HCEC 1CT (cell line): ENCODE measurements at regions not wholly inside any gene's neighbourhood (a gene's known extent, or its start where the extent isn't known, plus 50 kb on each side); places are given as distances from the start of the nearest gene placed in this dataset.
"Not testable (repeated sequence)": the region's sequence is repeated elsewhere in the genome, so short reads cannot be mapped to it uniquely, and the experiment has no call there.

ENCODE experiments used
- DNase-seq: peaks from one replicate; pipeline ENCODE4 v3.0.0-alpha.2; 2017

DNA sequence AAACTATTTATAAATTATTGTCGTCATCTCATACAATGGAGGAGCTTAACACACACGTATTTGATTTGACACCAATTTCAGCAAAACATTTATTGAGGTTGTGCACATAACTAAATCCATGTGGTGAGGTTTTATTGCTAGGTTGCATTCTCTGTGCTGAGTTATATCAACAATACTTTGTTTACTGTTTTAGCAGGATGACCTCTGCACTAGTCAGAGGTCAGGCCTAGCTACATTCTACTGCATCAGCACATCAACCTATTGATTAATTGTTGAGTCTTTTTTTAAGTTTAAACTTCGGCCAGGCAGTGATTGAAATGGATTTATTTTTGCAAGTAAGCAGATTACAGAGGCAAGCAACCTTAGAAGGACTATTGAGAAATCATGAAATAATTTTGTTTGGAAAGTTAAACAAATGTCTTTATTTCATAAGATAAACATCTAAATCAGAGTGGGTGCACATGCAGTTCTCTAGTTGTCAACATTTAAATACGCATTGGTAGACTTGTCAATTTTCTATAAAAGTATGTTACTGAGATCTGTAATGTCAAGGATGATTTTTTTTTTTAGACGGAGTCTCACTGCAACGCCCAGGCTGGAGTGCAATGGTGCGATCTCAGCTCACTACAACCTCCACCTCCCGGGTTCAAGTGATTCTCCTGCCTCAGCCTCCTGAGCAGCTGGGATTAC, 75.2 kb upstream of the CD28 start:
- peak; percentile 47 for DNase-seq

DNA sequence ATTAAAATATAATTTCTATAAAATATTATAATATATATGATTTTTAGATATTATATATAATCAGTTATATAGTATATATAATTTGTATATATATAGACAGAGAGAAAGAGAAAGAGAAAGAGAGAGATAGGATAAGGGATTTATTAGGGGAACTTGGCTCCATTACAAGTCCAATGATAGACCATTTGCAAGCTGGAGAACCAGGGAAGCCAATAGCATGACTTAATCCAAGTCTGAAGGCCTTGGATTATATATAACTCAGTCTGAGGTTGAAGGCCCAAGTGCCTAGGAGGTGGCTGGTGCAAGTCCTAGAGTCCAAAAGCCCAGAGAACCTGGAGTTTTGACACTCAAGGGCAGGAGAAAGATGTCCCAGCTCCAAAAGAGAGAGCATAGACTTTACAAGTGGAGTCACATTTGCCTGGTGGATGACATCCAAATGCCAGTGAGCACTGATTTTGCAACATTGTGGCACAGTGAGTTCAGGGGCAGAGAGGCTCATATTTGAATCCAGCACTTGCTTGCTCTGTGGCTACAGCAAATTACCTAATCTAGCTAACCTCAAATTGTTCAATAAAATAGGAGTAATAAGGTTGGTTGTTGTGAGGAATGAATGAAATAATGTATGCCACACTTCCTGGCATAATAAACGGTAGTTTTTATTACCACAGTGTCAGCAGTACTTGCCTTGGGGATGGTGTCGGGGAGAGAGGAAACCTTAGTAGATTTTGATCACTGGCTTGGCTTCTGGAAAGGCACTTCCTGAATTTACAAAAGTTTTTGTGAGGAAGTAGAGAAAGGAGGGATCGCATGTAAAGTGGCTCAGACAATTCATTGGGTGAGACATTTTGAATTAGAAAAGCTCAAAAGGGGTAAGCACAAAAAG, 69.6 kb upstream of the CD28 start:
- DNase-seq: peak; percentile 2

DNA sequence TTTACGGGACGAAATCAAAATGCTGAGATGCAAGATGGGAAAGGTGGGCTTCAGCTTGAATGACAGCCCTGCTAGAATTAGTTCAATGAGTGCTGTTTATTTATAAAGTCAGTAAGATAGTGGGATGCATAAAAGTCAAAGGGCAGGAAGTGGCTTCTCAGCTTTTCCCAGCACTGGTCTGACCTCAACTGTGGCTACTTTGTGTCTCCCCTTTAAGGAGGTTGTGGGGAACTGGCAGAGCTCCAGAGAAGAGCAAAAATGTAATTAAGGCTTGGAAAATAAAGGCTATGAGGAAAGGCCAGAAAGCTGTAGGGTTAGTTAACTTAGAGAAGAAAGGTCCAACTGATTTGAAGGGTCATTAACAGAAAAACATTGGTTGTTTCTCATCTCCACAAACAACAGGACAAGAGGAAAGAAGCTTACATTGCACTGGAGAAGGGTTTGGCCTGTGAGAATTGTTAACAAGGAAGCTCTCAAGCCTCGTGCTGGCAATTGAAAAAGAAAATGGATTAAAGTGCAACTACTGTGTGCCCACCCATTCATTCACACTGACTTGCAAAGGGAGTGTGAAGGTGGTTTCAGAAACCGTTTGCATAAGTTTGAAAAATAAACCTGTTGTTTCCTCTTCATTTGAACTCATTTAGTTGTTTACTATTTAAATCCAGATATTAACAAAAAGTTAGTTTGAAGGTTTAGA, 68.8 kb upstream of the CD28 start:
- DNase-seq: no peak

DNA sequence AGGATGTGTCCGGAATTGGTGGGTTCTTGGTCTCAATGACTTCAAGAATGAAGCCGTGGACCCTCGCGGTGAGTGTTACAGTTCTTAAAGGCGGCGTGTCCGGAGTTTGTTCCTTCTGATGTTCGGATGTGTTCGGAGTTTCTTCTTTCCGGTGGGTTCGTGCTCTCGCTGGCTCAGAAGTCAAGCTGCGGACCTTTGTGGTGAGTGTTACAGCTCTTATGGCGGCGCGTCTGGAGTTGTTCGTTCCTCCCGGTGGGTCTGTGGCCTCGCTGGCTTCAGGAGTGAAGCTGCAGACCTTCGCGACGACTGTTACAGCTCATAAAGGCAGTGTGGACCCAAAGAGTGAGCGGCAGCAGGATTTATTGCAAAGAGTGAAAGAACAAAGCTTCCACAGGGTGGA, 64.6 kb upstream of the CD28 start:
- DNase-seq: not testable (repeated sequence)

DNA sequence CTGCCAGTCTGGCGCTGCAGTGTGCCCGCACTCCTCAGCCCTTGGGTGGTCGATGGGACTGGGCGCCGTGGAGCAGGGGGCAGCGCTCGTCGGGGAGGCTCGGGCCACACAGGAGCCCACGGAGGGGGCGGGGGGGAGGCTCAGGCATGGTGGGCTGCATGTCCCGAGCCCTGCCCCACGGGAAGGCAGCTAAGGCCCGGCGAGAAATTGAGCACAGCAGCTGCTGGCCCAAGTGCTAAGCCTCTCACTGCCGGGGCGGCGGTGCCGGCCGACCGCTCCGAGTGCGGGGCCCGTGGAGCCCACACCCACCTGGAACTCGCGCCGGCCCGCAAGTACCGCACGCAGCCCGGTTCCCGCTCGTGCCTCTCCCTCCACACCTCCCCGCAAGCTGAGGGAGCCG, 63.6 kb upstream of the CD28 start:
- not testable (repeated sequence) for DNase-seq

DNA sequence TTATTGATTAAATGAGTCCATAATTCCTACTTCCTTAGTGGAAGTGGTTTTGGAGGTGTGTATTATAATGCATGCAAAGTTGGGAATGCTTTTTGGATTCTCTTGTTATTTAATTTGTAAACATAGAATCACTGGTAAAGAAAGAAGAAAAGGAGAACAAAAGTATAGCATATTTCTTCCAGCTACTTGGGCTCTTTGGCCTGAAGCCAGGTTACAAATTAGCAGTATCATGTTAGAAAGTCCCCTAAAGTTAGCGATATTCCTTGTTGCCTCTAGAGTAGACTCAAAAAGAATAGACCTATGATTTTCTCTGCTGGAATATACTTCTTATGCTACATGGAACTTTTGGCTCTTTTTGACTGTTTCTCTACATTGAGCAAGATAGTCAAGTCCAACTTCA, 60.6 kb upstream of the CD28 start:
- DNase-seq: no peak

DNA sequence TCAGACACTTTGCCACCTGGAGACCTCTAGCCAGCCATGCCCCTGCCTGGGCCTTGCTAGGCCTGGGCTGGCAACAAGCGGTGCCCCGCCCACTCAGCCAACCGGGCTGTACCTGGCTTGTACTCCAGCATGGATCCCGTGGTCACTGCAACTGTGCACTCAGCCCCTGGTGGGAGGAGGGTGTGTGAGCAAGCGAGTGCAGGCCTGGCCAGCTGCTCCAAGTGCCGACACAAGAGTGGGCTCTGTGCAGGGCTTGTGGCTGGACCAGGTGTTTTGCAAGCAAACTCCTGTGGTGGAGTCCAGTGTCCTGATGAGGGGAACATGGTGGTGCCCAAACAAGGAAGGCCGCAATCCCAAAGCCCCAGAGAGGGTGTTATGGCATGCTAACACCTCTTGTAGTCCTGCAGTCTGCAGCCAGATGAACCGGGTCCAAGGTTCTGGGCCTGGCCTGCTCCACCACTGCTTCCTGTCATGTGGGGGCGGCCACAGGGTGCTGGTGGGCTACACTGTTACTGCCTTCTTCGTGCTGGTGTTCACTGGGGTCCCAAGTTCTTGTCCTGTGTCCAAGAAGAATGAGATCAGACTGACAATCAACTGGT, 60.1 kb upstream of the CD28 start:
- DNase-seq: no peak

DNA sequence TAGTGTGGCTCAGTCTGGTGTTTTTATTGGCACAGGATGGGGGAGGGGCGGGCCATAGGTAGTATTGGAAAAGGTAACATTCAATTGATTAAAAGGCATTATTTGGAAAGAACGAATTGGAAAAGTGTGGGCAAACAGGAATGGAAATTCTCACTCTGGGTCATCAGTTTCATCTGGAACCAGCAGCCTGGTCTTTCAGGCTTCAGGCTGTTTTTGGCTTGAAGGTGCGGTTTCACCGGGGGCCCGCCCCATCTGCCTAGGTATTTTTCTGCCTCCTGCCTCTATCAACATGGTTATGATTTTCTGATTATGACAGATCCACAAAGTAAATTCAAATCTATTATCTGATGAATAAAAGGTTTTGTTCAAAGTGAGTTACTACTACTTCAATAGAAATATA, 59.5 kb upstream of the CD28 start:
- DNase-seq: no peak

DNA sequence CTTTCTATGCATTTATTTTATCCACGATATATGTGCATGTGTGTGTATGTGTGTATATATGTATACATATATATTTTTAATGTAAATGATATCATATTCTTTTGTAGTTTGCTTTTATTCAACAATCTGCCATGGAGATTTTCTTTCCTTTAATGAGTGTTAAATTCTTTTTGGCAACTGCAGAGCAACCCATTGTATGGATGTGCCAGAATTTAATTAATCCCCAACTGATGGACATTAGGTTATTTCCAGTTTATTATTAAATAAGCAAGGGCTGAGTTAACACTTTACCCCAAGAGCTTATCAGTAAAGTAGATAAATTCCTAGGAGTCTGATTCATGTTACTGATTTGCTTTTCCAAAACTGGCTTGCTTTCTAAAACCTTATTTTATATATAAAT, 58.9 kb upstream of the CD28 start:
- DNase-seq: no peak

DNA sequence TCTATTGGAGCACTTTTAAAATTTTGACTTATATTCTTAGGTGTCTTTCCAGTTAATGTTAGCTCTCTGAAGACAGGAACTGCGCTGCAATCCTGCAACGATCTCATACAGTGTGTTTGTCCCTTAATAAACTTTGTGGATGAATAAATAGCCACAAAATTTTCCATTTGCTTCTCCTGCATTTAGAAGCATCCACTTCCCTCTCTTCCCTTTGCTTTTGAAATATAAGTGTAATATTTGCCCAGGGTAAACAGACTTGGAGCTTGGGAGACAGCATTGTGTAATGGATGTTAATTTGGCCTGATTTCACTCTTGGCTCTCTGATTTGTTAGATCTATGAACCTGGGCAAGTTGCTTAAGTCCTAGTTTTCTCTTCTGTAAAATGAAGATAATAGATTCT, 58.2 kb upstream of the CD28 start:
- DNase-seq: no peak

DNA sequence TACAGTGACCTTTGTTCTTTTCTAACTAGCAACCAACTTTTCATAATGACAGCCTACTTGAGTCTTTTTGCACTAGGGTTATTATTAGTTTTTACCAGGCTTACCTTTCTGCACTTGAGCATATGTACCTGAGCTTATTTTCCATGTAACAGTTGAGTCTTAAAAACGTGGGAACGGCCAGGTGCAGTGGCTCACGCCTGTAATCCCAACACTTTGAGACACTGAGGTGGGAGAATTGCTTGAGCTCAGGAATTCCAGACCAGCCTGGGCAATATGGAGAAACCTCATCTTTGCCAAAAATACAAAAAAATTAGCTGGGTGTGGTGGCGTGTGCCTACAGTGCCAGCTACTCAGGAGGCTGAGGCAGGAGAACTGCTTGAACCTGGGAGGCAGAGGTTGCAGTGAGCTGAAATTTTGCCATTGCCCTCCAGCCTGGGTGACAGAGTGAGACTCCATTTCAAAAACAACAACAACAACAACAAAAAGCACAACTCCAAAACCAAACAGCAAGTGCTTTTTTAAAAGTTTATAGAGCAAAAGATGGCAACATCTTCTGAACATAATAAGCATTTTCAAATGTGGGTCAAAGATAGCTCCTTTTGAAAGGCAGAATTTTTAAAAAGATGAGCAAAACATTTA, 57.1 kb upstream of the CD28 start:
- no peak for DNase-seq

DNA sequence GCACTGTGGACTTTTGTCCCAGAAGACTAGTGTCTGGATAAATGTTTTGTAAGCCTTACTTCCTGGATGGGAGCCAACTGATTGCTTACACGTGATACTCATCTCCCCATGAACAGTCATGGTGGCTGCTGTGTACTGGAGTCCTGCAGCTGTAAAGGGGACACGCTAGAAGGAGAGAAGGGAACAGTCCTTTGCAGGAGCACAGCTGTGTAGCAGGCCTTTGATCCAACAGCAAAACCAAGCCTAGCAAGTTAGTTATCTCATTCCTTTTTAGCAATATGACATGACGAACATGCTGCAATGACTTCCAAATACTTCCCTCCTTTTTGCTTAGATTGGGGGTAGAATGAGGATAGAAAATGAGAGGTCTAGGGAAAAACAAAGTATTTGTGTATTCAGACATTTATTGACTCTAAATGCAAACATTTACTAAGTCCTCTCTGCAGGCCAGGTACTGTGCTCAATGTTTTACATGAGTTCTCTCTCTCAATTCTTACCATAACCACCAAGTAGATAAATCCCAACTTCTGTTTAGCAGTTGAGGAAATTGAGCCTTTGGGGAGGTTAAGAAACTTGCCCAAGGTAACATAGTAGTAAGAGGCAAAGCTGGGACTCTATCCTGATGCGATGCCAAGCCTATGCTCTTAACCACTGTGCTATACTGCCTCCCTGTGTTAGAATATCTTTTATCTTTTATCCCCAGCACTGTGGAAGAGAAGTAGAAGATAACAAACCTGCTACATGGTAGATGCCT, 55.4 kb upstream of the CD28 start:
- DNase-seq: peak; percentile 71

DNA sequence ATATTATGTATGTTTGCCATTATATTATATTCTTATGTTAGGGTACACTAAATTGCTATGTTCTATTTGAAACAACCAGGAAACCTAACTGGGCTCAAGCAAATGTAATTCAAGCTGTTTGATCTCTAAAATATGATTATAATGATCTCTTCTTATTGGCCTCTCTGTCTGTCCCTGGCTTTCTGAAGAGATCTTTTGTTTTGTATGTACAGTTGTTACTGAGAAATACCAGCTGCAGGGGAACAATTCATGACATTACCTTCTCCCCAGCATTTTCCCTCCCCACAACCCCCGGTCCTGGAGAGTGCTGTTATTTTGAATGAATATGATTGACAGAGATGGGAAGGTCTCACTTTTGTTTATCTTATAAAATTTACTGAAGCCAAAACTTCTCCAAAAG, 54.8 kb upstream of the CD28 start:
- no peak for DNase-seq

DNA sequence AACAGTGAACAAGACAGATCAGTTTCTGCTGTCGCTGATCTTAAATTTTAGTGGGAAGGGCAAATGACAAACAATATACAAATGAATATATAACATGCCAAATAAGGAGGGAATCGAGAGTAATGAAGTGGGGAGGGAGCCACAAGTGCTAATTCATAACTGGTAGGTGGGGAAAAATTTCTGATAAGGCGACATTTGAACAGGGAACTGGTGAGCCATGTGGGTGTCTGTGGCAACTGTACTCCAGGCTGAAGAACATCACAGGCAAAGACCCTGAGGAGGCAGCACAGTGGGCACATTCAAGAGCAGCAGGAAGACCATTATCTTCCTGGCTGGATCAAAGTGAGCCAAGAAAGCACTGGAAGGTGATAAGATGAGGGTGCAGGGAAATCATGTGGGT, 51.6 kb upstream of the CD28 start:
- no peak for DNase-seq

DNA sequence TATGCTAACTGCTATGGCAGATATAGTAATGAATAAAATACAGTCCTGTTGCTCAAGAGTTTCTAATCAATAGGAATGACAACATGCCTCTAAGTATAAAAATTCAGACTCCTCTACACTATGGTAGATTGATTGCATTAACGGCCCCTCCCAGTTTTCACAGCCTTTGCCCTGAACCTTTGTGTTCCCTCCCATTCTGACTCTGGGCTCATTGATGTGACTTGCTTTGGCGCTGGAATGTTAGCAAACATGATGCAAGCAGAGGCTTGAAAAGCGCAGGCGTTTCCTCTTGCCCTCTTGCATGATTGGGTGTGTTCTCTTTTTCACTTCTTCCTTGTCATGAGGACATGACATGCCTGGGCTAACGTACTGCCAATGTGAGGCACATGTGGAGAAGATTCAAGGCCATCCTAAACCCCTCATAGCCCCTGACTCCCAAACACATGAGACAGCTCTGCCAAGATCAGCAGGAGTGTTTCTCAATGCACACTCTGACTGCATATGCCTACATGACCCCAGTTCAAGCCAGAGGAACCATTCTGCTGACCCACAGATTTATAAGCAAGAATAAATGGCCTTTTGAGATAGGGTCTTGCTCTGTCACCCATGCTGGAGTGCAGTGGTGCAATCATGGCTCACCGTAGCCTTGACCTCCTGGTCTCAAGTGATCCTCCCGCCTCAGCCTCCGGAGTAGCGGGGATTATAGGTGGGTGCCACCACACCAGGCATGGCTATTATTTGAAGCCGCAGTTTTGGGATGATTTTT, 49.7 kb upstream of the CD28 start:
- DNase-seq: no peak
